Neuronal stem cell (in vitro differentiated cells): ENCODE measurements at regions not wholly inside any gene's neighbourhood (a gene's known extent, or its start where the extent isn't known, plus 50 kb on each side); places are given as distances from the start of the nearest gene placed in this dataset.
A peak's percentile ranks its signal among the peaks of the same experiment; 100 is the strongest.

ENCODE experiments used
- DNase-seq: peaks from one replicate; pipeline ENCODE4 v3.0.0-alpha.2; 2013; ENCODE audit warnings: low spot score
- H2AFZ ChIP-seq: one replicate; pipeline ENCODE4 v1.6.1; 2013; ENCODE audit warnings: mild to moderate bottlenecking, low read length, inconsistent platforms
- H2AK5ac ChIP-seq: 2 replicates; pipeline ENCODE4 v1.6.1; 2013; ENCODE audit warnings: low read depth, mild to moderate bottlenecking, inconsistent platforms, low read length, moderate library complexity, mixed read lengths
- H2BK120ac ChIP-seq: 2 replicates; pipeline ENCODE4 v1.6.1; 2013; ENCODE audit warnings: low read depth, mild to moderate bottlenecking, inconsistent platforms, low read length, moderate library complexity, mixed read lengths
- H2BK12ac ChIP-seq: one replicate; pipeline ENCODE4 v1.6.1; 2013; ENCODE audit warnings: low read length, inconsistent platforms
- H2BK15ac ChIP-seq: 2 replicates; pipeline ENCODE4 v1.6.1; 2013; ENCODE audit warnings: mild to moderate bottlenecking, low read length, inconsistent platforms, mixed read lengths
- H2BK5ac ChIP-seq: one replicate; pipeline ENCODE4 v1.6.1; 2013; ENCODE audit warnings: inconsistent platforms, mild to moderate bottlenecking, low read length, moderate library complexity
- H3K14ac ChIP-seq: one replicate; pipeline ENCODE4 v1.6.1; 2013; ENCODE audit warnings: low read length, inconsistent platforms
- H3K18ac ChIP-seq: 2 replicates; pipeline ENCODE4 v1.6.1; 2013; ENCODE audit warnings: low read length, inconsistent platforms
- H3K23ac ChIP-seq: 2 replicates; pipeline ENCODE4 v1.6.1; 2013; ENCODE audit warnings: low read depth, mild to moderate bottlenecking, mixed read lengths, low read length, inconsistent platforms; ENCODE audit not compliant: poor library complexity
- H3K27ac ChIP-seq: replicated peaks from 3 replicates; pipeline ENCODE4 v1.5.1; 2013; ENCODE audit warnings: low read length, inconsistent platforms
- H3K27me3 ChIP-seq, 3 experiments: 2 replicates each; pipeline ENCODE4 v1.6.1; 2013; ENCODE audit warnings: low read length in 3 of 3, mild to moderate bottlenecking in 2 of 3, inconsistent platforms in 1 of 3, low read depth in 1 of 3, mixed read lengths in 1 of 3, moderate library complexity in 1 of 3; ENCODE audit not compliant: control insufficient read depth in 3 of 3, insufficient read depth in 3 of 3
- H3K36me3 ChIP-seq, 2 donors: replicated peaks in 1 of 2; 2 replicates each; pipeline ENCODE4 v1.6.1; 2013; ENCODE audit warnings: low read length in 2 of 2; ENCODE audit not compliant: control insufficient read depth in 2 of 2, insufficient read depth in 2 of 2
- H3K4ac ChIP-seq: 2 replicates; pipeline ENCODE4 v1.6.1; 2013; ENCODE audit warnings: inconsistent platforms, mild to moderate bottlenecking, low read length, moderate library complexity
- H3K4me1 ChIP-seq, 2 donors: 1 replicate in 1 of 2; 2 replicates in 1 of 2; pipeline ENCODE4 v1.6.1; 2013; ENCODE audit warnings: low read length in 2 of 2, low read depth in 1 of 2; ENCODE audit not compliant: control insufficient read depth in 2 of 2, insufficient read depth in 1 of 2
- H3K4me2 ChIP-seq: one replicate; pipeline ENCODE4 v1.6.1; 2013; ENCODE audit warnings: mild to moderate bottlenecking, low read length, inconsistent platforms; ENCODE audit not compliant: insufficient read depth, poor library complexity, severe bottlenecking
- H3K4me3 ChIP-seq, 2 donors: 2 replicates each; pipeline ENCODE4 v1.5.1; 2013; ENCODE audit warnings: low read length in 2 of 2, mild to moderate bottlenecking in 2 of 2, inconsistent platforms in 1 of 2, moderate library complexity in 1 of 2
- H3K79me1 ChIP-seq: one replicate; pipeline ENCODE4 v1.6.1; 2013; ENCODE audit warnings: low read depth, mild to moderate bottlenecking, inconsistent platforms, low read length, moderate library complexity
- H3K9ac ChIP-seq: one replicate; pipeline ENCODE4 v1.6.1; 2013; ENCODE audit warnings: mild to moderate bottlenecking, low read depth, low read length, inconsistent platforms; ENCODE audit not compliant: poor library complexity
- H3K9me3 ChIP-seq, 2 donors: replicated peaks in 1 of 2; 2 replicates each; pipeline versions ENCODE3 to v1.6.1; 2013; ENCODE audit warnings: low read length in 2 of 2, mild to moderate bottlenecking in 2 of 2, inconsistent platforms in 1 of 2, low read depth in 1 of 2, mixed read lengths in 1 of 2, moderate library complexity in 1 of 2; ENCODE audit not compliant: control insufficient read depth in 2 of 2, insufficient read depth in 1 of 2
- H4K8ac ChIP-seq: one replicate; pipeline ENCODE4 v1.6.1; 2013; ENCODE audit warnings: low read depth, mild to moderate bottlenecking, inconsistent platforms, low read length, moderate library complexity
- H4K91ac ChIP-seq: one replicate; pipeline ENCODE4 v1.6.1; 2013; ENCODE audit warnings: low read length, low read depth, mild to moderate bottlenecking, inconsistent platforms; ENCODE audit not compliant: poor library complexity
- WGBS, 2 donors: extraction: QIAGEN DNeasy Blood & Tissue Kit; methylation state at CpG; one replicate each; pipeline ENCODE4 v1.1.7; 2013; ENCODE audit warnings: missing lambda C conversion rate in 2 of 2, mixed read lengths in 1 of 2; ENCODE audit not compliant: insufficient read length in 2 of 2, insufficient replicate concordance in 1 of 2; ENCODE audit errors: extremely low coverage in 2 of 2; 5-methylcytosine and 5-hydroxymethylcytosine counted together

DNA sequence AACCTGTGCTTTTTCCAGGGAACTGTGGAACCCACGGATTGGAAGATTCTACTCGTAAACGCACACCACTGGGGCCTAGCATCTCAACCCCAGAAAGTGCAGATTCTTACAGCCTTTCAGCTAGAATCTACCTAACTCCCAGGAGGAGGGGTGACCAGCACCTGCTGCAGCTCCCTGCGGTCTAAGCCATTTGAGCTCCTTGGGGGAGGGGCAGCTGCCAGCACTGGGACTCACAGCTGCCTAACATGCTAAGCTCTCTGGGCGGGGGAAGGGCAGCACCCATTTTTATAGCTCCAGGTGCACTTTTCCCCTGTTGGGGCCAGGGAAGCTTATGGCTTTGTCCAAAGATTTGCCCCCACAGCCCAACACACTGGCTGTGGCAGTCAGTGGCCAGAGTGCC lies 595.7 kb upstream of the EPHA5 start:
- H3K18ac ChIP-seq = peak overlapping the region; percentile 36
- H3K27me3 ChIP-seq = no peaks in the 10 kb centered on the region
- peak overlapping the region in 1 of 2 donors; percentile 46 for H3K4me3 ChIP-seq
- H3K23ac ChIP-seq = no peak overlapping the region
- no peak overlapping the region for H2BK5ac ChIP-seq
- no peak overlapping the region for H3K9ac ChIP-seq
- no peak overlapping the region for H2BK15ac ChIP-seq
- no peak overlapping the region for H3K4me2 ChIP-seq
- no peak overlapping the region for H3K14ac ChIP-seq
- no peak overlapping the region for H2AK5ac ChIP-seq
- no CpG with 5 or more reads among the region's 5 CpGs for WGBS, 2 donors
- H2AFZ ChIP-seq = no peak overlapping the region
- no peak overlapping the region for H2BK12ac ChIP-seq
- peaks cover 0 to 3% of the 10 kb centered on the region in 2 donors for H3K4me1 ChIP-seq
- no peak overlapping the region for H4K8ac ChIP-seq
- DNase-seq = no peak
- H4K91ac ChIP-seq = no peak overlapping the region
- no peak overlapping the region for H2BK120ac ChIP-seq
- no peaks in the 10 kb centered on the region for H3K36me3 ChIP-seq
- no peaks in the 10 kb centered on the region for H3K9me3 ChIP-seq
- H3K4ac ChIP-seq = no peak overlapping the region
- H3K79me1 ChIP-seq = no peaks in the 10 kb centered on the region
- H3K27ac ChIP-seq = no peak overlapping the region

DNA sequence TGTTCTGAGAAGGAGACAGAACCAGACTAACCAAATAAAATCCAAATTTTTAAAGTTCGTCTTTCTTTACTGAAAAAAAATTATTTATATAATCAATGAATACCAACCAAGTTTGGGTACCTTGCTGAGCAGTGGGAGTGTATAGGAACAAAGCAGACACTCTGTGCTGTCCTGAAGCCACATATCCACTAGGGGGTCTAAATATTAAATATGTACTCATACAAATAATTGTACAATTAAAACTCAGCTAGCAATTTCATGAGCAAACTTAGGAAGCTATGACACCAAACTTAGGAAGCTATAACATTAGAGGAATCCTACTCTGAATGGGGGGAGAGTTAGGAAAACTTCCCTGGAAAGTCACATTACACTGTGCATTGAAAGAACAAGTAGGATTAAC lies 582.0 kb upstream of the EPHA5 start:
- Histone ChIP-seq H2AFZ (no peak overlapping the region), H3K27ac (no peak overlapping the region), H3K4me1 (no peaks in the 10 kb centered on the region), H3K4me3 (no peak overlapping the region), H2AK5ac (no peak overlapping the region), H3K27me3 (no peaks in the 10 kb centered on the region), H2BK5ac (no peak overlapping the region), H3K14ac (no peak overlapping the region), H3K9ac (no peak overlapping the region), H4K8ac (no peak overlapping the region), H2BK120ac (no peak overlapping the region), H4K91ac (no peak overlapping the region), H2BK12ac (no peak overlapping the region), H3K79me1 (no peaks in the 10 kb centered on the region), H3K36me3 (no peaks in the 10 kb centered on the region), H3K9me3 (no peaks in the 10 kb centered on the region), H3K4me2 (no peak overlapping the region), H3K18ac (no peak overlapping the region), H3K4ac (no peak overlapping the region), H2BK15ac (no peak overlapping the region), H3K23ac (no peak overlapping the region)
- WGBS, 2 donors = no CpG with 5 or more reads among the region's 1 CpG
- DNase-seq = no peak

DNA sequence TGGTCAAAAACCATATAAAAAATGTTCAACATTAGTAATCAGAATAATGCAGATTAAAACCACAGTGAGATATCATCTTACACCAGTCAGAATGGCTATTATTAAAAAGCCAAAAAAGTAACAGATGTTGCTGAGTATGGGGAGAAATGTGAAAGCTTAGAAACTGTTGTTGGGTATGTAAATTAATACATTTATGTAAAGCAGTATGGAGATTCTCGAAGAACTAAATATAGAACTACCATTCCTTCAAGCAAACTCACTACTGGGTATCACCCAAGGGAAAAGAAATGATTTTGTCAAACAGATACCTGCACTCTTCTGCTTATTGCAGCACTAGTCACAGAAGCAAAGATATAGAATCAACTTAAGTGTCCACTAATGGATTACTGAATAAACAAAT lies 576.4 kb upstream of the EPHA5 start:
- Histone ChIP-seq H3K23ac (no peak overlapping the region), H4K8ac (no peak overlapping the region), H3K36me3 (no peaks in the 10 kb centered on the region), H2AFZ (no peak overlapping the region), H3K4me1 (no peaks in the 10 kb centered on the region), H2BK12ac (no peak overlapping the region), H2BK120ac (no peak overlapping the region), H3K4me3 (no peak overlapping the region), H3K27ac (no peak overlapping the region), H2BK15ac (no peak overlapping the region), H4K91ac (no peak overlapping the region), H2AK5ac (no peak overlapping the region), H3K18ac (no peak overlapping the region), H3K14ac (no peak overlapping the region), H3K9me3 (no peaks in the 10 kb centered on the region), H2BK5ac (no peak overlapping the region), H3K4me2 (no peak overlapping the region), H3K4ac (no peak overlapping the region), H3K27me3 (no peaks in the 10 kb centered on the region), H3K79me1 (no peaks in the 10 kb centered on the region), H3K9ac (no peak overlapping the region)
- no peak for DNase-seq
- WGBS, 2 donors = no CpG with 5 or more reads among the region's 1 CpG

DNA sequence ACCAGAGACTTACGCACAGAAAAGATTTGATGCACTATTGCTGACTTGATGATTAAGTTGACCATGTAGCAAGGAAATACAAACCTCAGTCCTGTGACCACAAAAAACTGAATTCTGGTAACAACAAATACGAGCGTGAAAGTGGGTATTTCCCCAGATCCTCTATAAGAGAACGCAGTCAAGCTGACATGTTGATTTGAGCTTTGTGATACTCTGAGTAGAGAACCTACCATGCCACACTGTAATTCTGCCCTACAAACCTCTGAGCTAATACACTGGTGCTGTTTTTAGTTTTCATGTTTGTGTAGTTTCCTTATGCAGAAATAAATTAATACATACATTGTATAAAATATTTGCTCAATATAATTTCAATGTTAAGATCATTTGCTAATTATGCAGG lies 565.6 kb upstream of the EPHA5 start:
- H2BK5ac ChIP-seq = no peak overlapping the region
- no peak overlapping the region for H3K4ac ChIP-seq
- no peak overlapping the region for H3K18ac ChIP-seq
- no peak overlapping the region for H3K23ac ChIP-seq
- H3K4me3 ChIP-seq = no peak overlapping the region
- no peak overlapping the region for H2AFZ ChIP-seq
- H3K27me3 ChIP-seq = no peaks in the 10 kb centered on the region
- H4K91ac ChIP-seq = no peak overlapping the region
- no peak overlapping the region for H2AK5ac ChIP-seq
- no peak overlapping the region for H2BK12ac ChIP-seq
- H4K8ac ChIP-seq = no peak overlapping the region
- no peaks in the 10 kb centered on the region for H3K4me1 ChIP-seq
- H3K9ac ChIP-seq = no peak overlapping the region
- H3K27ac ChIP-seq = no peak overlapping the region
- no peaks in the 10 kb centered on the region for H3K9me3 ChIP-seq
- no peak for DNase-seq
- H3K79me1 ChIP-seq = no peaks in the 10 kb centered on the region
- H2BK120ac ChIP-seq = no peak overlapping the region
- no CpG with 5 or more reads among the region's 4 CpGs for WGBS, 2 donors
- H3K14ac ChIP-seq = no peak overlapping the region
- H3K36me3 ChIP-seq = no peaks in the 10 kb centered on the region
- H3K4me2 ChIP-seq = no peak overlapping the region
- no peak overlapping the region for H2BK15ac ChIP-seq
